ENCODE measurements at regions not wholly inside any gene's neighbourhood (a gene's known extent, or its start where the extent isn't known, plus 50 kb on each side); places are given as distances from the start of the nearest gene placed in this dataset.

DNA sequence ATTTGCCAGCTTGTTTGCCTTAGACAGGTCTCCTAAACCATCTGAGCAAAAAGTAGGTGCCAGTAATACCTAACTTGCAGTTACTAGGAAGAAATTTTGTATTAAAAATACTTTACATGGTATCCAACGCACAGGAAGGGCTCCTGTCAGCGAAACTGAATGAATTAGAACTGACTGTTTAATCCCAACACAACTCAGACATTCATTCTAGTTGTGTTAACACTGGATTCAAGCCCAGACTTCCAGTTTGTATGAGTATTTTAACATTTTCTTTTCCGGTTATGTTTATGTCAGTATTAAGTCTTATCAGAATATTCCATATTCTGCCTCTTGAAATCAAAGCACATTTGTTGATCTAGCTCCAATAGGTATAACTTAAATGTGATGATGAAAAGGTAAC, 82.0 kb upstream of the SOX2 start:
- ATAC-seq (ENCODE audit: low FRiP score) (no peak), DNase-seq (ENCODE audit: low spot score) (no peak)
- no peak for TF ChIP-seq CTCF (IDR thresholded peaks at IDR 0.05)

DNA sequence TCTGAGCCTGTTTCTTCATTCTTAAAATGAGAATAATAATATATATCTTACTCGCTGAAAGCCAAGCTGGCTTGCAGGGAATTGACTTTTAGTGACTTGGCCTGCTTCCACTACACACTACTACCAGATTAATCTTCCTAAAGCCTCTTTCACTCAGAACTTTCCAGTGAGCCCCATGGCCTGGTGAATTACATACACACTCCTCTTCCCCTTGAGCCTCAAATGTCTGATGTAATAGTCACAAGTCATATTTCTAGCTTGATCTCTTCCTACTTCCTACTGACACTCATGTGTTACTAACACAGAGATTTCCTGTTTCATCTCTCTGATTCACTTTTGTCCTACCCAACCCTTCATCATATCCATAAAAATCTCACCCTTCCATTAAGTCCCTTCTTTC, 82.7 kb upstream of the SOX2 start:
- no peak for TF ChIP-seq CTCF (IDR thresholded peaks at IDR 0.05)
- DNase-seq (ENCODE audit: low spot score), result no peak
- no peak for ATAC-seq (ENCODE audit: low FRiP score)

DNA sequence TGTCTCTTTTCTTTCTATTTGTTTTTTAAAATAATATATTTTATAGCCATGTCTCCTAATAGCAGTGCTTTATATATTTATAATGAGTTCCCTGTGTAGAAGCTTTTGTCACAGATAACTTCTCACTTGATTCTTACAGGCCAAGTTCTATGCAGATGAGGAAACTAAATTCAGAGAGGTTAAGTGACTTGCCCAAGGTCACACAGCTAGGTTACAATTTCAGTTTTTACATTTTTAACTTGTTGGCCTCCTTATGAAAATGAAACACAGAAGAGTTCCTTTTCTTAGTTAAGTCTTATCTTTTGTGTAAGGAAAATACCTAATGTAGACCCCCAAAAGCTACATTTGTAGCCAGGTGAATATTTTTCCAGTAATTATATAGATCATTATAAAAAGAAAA, 83.3 kb upstream of the SOX2 start:
- no peak for TF ChIP-seq CTCF (IDR thresholded peaks at IDR 0.05)
- no peak for DNase-seq (ENCODE audit: low spot score)
- no peak for ATAC-seq (ENCODE audit: low FRiP score)

GRCh38 chr3:181626036-181626435, 85.7 kb upstream of the SOX2 start:
- no peak for ATAC-seq (ENCODE audit: low FRiP score)
- no peak for DNase-seq (ENCODE audit: low spot score)
- TF ChIP-seq CTCF (IDR thresholded peaks at IDR 0.05), result no peak

DNA sequence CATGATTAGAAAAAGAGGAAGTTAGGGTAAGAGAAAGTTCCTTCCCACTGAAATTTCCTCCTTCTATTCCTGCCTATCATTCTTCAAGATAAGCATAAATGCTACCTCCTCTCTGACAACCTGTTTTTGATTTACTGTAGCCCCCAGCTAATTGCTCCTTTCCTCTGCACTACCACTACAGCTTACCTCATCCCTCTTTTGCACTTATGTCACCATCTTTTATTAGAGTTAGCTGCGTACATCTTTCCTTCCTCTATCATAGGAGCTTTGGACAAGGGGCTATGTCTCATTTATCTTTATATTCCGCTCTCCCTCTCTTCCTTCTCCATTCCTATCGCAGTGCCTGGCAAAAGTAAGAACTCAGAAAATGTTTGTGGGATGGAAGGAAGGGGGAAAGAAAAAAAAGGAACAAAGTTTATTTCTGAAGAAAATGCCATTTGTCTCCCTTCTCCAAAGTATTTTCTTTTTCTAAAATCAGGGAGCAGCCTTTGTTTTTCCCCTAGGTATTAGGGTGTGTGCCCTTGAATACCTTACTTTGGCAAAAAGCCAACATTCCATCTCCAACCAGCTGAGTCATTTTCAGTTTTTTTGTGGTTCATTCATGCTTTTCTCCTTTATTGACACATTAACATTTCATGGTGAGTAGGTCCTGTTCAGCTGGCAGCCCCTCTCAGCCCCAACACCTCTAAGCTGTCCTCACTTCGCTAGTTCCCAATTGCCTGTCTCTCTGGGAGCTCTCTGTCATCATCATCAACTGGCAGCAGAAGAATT, 87.6 kb upstream of the SOX2 start:
- DNase-seq (ENCODE audit: low spot score) (no peak), ATAC-seq (ENCODE audit: low FRiP score) (no peak)
- TF ChIP-seq CTCF (IDR thresholded peaks at IDR 0.05), result no peak

- ATAC-seq (ENCODE audit: low FRiP score) (no peak), DNase-seq (ENCODE audit: low spot score) (no peak)
- no peak for TF ChIP-seq CTCF (IDR thresholded peaks at IDR 0.05)
Observed at GRCh38 chr3:181622365-181622764, 89.4 kb upstream of the SOX2 start.

- ATAC-seq (ENCODE audit: low FRiP score) (no peak), DNase-seq (ENCODE audit: low spot score) (no peak)
- TF ChIP-seq CTCF (IDR thresholded peaks at IDR 0.05), result no peak
Observed at GRCh38 chr3:181619897-181620296, 91.8 kb upstream of the SOX2 start.
